Fibroblast of the aortic adventitia (primary cell): ENCODE measurements at regions not wholly inside any gene's neighbourhood (a gene's known extent, or its start where the extent isn't known, plus 50 kb on each side); places are given as distances from the start of the nearest gene placed in this dataset.
A peak's percentile ranks its signal among the peaks of the same experiment; 100 is the strongest.

ENCODE experiments used
- DNase-seq: peaks from one replicate; pipeline ENCODE4 v3.0.0-alpha.2; 2010; ENCODE audit warnings: low read depth
- H3K4me3 ChIP-seq: 2 replicates; pipeline ENCODE4 v1.5.1; 2011; ENCODE audit warnings: low read depth, mild to moderate bottlenecking, control low read depth, low read length, moderate library complexity
- TF ChIP-seq, protein P1 (sequence below): IDR thresholded peaks from 2 replicates; pipeline ENCODE4 v1.5.1; 2011; ENCODE audit warnings: mild to moderate bottlenecking, low read length, control low read depth, inconsistent platforms; ENCODE audit not compliant: insufficient read depth

DNA sequence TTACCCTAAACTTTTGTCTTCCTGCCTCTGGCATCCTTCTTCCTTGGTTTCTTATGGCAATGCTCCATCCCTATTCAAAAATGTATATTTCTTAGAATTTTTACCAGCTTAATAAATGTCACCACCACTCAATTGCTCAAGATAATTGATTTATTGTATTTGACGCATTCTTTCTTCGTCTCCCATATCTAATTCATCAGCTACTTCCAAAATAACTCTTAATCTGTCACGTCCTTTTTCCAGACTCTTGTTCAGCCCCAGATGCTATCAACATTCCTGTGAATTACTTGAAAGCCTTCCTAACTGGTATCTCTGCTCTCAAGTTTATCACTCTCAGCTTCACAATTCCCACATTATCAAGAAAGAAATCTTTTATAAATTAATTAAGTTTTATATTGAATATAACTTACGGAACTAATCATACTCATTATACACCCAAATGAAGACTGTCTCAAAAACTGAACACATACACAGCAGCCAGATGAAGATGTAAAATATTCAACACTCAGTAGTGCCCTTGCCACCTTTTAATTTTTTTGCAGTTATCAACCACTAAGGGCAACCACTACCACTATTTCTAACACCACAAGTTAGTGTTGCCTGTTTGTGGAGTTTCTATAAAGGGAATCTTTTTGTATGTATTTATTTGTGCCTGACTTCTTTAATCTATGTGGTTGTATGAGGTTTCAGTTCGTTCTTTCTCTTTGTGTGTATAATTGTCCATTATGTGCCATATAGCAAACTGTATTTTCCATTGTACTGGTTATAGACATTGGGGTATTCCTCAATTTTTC, 2295.4 kb downstream of the PCDH9 start:
- TF ChIP-seq, protein P1, sequence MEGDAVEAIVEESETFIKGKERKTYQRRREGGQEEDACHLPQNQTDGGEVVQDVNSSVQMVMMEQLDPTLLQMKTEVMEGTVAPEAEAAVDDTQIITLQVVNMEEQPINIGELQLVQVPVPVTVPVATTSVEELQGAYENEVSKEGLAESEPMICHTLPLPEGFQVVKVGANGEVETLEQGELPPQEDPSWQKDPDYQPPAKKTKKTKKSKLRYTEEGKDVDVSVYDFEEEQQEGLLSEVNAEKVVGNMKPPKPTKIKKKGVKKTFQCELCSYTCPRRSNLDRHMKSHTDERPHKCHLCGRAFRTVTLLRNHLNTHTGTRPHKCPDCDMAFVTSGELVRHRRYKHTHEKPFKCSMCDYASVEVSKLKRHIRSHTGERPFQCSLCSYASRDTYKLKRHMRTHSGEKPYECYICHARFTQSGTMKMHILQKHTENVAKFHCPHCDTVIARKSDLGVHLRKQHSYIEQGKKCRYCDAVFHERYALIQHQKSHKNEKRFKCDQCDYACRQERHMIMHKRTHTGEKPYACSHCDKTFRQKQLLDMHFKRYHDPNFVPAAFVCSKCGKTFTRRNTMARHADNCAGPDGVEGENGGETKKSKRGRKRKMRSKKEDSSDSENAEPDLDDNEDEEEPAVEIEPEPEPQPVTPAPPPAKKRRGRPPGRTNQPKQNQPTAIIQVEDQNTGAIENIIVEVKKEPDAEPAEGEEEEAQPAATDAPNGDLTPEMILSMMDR: no peak
- no peak for DNase-seq
- no peak overlapping the region for H3K4me3 ChIP-seq

DNA sequence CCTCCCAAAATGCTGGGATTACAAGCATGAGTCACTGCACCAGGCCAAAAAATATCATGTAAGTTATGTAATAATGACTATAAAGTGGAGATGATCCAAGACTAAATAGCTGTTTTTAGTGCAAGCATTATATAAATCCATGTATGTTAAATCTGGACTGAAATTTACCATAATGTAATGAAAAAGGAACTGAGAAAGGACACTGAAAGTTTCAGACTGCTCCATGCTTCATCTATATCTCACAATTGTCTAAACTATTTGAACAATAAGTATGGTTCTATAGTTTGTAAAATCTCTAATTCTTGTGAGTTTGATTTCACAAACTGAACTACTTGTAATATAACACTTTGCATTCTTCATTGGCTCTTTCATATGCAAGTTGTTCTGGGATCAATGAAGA, 2299.5 kb downstream of the PCDH9 start:
- TF ChIP-seq, protein P1: no peak

DNA sequence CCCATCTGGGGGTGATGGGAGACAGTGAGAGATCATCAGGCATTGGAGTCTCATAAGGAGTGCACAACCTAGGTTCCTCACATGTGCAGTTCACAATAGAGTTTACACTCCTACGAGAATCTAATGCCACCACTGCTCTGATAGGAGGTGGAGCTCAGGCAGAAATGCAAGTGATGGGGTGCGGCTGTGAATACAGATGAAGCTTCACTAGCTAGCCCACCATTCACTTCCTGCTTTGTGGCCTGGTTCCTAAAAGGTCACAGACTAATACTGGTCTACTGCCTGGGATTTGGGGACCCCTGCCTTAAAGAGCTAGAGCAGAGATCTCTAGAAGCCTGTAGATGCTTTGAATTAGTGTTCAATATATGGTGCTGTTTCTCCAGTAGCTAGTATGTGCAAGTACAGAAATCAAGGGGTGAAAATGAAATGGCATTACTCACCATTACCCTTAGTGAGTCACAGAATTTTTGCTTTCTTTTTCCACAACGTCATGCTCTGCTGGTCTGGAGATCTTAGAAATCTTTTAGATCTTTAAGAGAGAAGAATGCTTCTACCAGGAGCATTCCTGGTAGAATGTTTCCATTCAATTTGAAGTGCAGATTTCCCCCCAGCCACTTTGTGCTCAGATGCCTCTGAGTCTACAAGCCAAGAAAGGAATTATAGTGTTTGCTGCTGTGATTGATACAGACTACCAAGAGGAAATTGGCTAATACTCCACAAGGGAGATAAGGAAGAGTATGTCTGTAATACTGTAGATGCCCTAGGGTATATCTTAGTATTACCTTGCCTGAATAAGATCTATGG, 2301.2 kb downstream of the PCDH9 start:
- peak; percentile 77 for DNase-seq
- H3K4me3 ChIP-seq: no peak overlapping the region
- TF ChIP-seq, protein P1: no peak

More for the DNA sequence above, 2299.5 kb downstream of the PCDH9 start:
- no peak for DNase-seq
- H3K4me3 ChIP-seq: no peak overlapping the region

DNA sequence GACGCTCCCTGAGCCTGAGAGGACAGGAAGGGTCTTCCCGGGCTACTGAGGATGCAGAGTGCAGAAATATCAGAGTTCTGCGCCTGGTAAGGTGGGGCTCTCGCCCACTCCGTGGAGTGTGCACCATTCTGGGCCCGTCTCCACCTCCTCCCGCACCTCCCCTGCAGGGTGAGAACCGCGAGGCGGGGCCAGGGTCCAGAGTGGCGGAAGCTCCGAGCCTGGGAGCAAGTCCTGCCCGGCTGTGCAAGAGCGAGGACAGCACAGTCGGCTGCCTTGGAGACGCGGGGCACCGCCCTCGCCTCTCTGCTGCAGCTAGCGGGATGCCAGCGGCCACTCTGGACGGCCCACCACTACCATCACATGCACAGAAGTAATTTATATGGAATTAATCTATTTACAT, 2304.4 kb downstream of the PCDH9 start:
- DNase-seq: no peak
- H3K4me3 ChIP-seq: no peak overlapping the region
- TF ChIP-seq, protein P1: no peak

DNA sequence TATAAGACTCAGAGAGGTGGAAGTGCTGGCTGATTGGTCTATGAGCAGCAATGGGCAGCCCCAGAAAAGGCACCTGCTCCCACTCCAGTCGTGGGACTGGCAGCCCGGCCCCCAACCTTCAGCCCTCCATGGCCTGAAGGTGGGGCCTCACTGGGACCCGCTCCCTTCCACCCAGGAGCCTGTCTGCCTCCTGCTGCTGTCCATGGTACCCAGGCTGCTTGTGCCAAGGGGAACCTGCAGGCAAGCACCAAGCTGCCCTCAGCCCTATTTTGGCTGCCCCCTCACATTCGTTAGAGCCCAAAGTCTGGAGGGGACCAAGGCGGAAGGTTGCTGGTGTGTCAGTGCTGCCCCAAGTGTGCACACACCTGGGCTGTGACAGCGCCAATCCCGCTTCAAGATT, 2304.9 kb downstream of the PCDH9 start:
- TF ChIP-seq, protein P1: no peak
- H3K4me3 ChIP-seq: no peak overlapping the region
- peak; percentile 5 for DNase-seq

DNA sequence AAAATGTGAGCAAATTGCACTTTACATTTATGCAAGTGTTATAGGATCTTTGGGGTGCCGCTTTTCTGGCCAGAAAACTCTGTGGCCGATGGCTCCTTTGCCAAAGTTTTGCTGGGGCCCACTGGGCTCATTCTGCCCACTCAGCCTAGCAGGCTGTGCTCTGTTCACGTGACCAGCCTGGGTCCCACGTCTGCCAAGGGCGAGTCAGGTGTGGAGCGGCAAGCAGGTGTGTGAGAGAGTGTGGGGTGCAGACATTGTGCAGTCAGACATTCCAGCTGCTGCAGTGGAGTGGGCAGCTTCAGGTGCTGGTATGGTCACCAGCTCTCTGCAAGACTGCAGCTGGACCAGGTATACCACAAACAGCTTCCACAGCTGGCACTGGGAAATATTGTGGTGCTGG, 2305.7 kb downstream of the PCDH9 start:
- no peak for DNase-seq
- TF ChIP-seq, protein P1: no peak

More for the DNA sequence above, 2305.7 kb downstream of the PCDH9 start:
- H3K4me3 ChIP-seq: no peak overlapping the region
